KMS-11 (cell line): ENCODE measurements at regions not wholly inside any gene's neighbourhood (a gene's known extent, or its start where the extent isn't known, plus 50 kb on each side); places are given as distances from the start of the nearest gene placed in this dataset.

Experiments
- H2AFZ ChIP-seq: fragments of 200-600 bp; sonication (generic); 2 replicates; pipeline ENCODE4 v1.6.1; 2016; ENCODE audit warnings: antibody characterized with exemption, mixed run types, low read depth
- H3K27ac ChIP-seq: fragments of 200-600 bp; sonication (generic); 2 replicates; pipeline ENCODE4 v1.6.1; 2016; ENCODE audit warnings: mild to moderate bottlenecking, mixed run types
- H3K27me3 ChIP-seq: fragments of 200-600 bp; sonication (generic); 2 replicates; pipeline ENCODE4 v1.6.1; 2017; ENCODE audit warnings: mild to moderate bottlenecking, low read depth, mixed run types, moderate library complexity; ENCODE audit not compliant: insufficient read depth
- H3K36me3 ChIP-seq: fragments of 200-600 bp; sonication (generic); 2 replicates; pipeline ENCODE4 v1.6.1; 2017; ENCODE audit warnings: mild to moderate bottlenecking, mixed run types; ENCODE audit not compliant: insufficient read depth
- H3K4me1 ChIP-seq: fragments of 200-600 bp; sonication (generic); 2 replicates; pipeline ENCODE4 v1.6.1; 2016; ENCODE audit warnings: mild to moderate bottlenecking, low read depth, mixed run types; ENCODE audit not compliant: poor library complexity, severe bottlenecking
- H3K4me2 ChIP-seq: fragments of 200-600 bp; sonication (generic); 2 replicates; pipeline ENCODE4 v1.7.0; 2016; ENCODE audit warnings: mild to moderate bottlenecking, mixed run types
- H3K4me3 ChIP-seq: fragments of 200-600 bp; sonication (generic); IDR thresholded peaks from 2 replicates; pipeline ENCODE4 v1.6.1; 2017; ENCODE audit warnings: low read depth, low read length, mixed read lengths; ENCODE audit not compliant: insufficient read depth
- H3K79me2 ChIP-seq: fragments of 200-600 bp; sonication (generic); 2 replicates; pipeline ENCODE4 v1.6.1; 2016; ENCODE audit warnings: low read depth, mixed run types; ENCODE audit not compliant: insufficient read depth
- H3K9ac ChIP-seq: fragments of 200-600 bp; sonication (generic); 2 replicates; pipeline ENCODE4 v1.6.1; 2016; ENCODE audit warnings: mild to moderate bottlenecking, mixed run types
- H4K20me1 ChIP-seq: fragments of 200-600 bp; sonication (generic); 2 replicates; pipeline ENCODE4 v1.6.1; 2016; ENCODE audit warnings: mild to moderate bottlenecking, mixed run types; ENCODE audit not compliant: insufficient read depth
- CTCF ChIP-seq: fragments of 200-600 bp; sonication (generic); conservative IDR thresholded peaks from 2 replicates; pipeline ENCODE4 v1.6.1; 2017; ENCODE audit warnings: low read depth, mild to moderate bottlenecking, antibody characterized with exemption, low read length, moderate library complexity, mixed read lengths

GRCh38 chr1:90356101-90356500 is 361.0 kb downstream of the BARHL2 start:
- Histone ChIP-seq H3K4me2 (no peak overlapping the region), H2AFZ (no peak overlapping the region), H4K20me1 (no peaks in the 10 kb centered on the region), H3K4me3 (no peak overlapping the region), H3K36me3 (no peaks in the 10 kb centered on the region), H3K9ac (no peak overlapping the region), H3K27me3 (no peaks in the 10 kb centered on the region), H3K4me1 (peaks cover 30% of the 10 kb centered on the region), H3K79me2 (no peaks in the 10 kb centered on the region), H3K27ac (no peak overlapping the region; the same call in 1 of the 2 replicates)
- TF ChIP-seq CTCF, result no peak

- no peaks in the 10 kb centered on the region for H3K36me3 ChIP-seq
- H3K4me1 ChIP-seq, result peaks cover 30% of the 10 kb centered on the region
- no peak overlapping the region for H3K4me3 ChIP-seq
- no peak overlapping the region for H3K4me2 ChIP-seq
- no peaks in the 10 kb centered on the region for H4K20me1 ChIP-seq
- no peak overlapping the region for H3K27ac ChIP-seq
- no peak overlapping the region for H3K9ac ChIP-seq
- TF ChIP-seq CTCF, result no peak
- no peaks in the 10 kb centered on the region for H3K79me2 ChIP-seq
- H2AFZ ChIP-seq, result no peak overlapping the region
- H3K27me3 ChIP-seq, result no peaks in the 10 kb centered on the region
Measured at GRCh38 chr1:90354704-90355103, 359.8 kb downstream of the ZNF326 start.

GRCh38 chr1:90351019-90351418 is 356.1 kb downstream of the ZNF326 start:
- Histone ChIP-seq H3K27ac (no peak overlapping the region), H4K20me1 (no peaks in the 10 kb centered on the region), H3K27me3 (no peaks in the 10 kb centered on the region), H3K4me1 (peaks cover 14% of the 10 kb centered on the region), H2AFZ (no peak overlapping the region), H3K4me3 (no peak overlapping the region), H3K9ac (no peak overlapping the region), H3K36me3 (no peaks in the 10 kb centered on the region), H3K79me2 (no peaks in the 10 kb centered on the region), H3K4me2 (no peak overlapping the region)
- TF ChIP-seq CTCF, result no peak

GRCh38 chr1:90349510-90349909 is 354.6 kb downstream of the ZNF326 start:
- Histone ChIP-seq H3K27me3 (no peaks in the 10 kb centered on the region), H3K9ac (no peak overlapping the region), H3K27ac (no peak overlapping the region), H3K4me1 (peaks cover 30% of the 10 kb centered on the region), H3K36me3 (no peaks in the 10 kb centered on the region), H3K4me2 (no peak overlapping the region), H4K20me1 (no peaks in the 10 kb centered on the region), H2AFZ (no peak overlapping the region), H3K79me2 (no peaks in the 10 kb centered on the region), H3K4me3 (no peak overlapping the region)
- TF ChIP-seq CTCF, result no peak
